UCSD-AML1 (cell line): ENCODE measurements at regions not wholly inside any gene's neighbourhood (a gene's known extent, or its start where the extent isn't known, plus 50 kb on each side); places are given as distances from the start of the nearest gene placed in this dataset.

ENCODE experiments used
- DNase-seq: peaks from one replicate; lab custom pipeline; 2025; ENCODE audit not compliant: unreplicated experiment; lab: John Stamatoyannopoulos, UW

DNA sequence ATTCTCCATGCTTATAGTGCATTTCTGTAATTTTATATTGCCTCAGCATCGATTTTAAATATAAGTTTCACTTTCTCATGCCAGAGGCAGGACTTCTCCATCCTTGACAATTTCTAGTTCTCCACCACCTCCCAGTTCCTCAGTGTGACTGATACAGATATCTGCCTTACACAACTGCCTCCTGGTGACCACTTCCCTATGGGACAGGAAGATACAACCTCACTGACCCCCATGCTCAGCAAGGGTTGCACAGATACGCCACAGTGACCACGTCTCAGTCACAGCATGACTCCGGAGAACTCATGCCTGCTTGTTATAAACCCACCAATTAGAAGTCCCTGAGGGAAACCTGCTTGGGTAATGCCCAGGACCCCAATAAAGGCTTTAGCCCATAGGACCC lies 284.0 kb upstream of the MC4R start:
- DNase-seq = peak; percentile 64

GRCh38 chr18:60662491-60662890 lies 289.9 kb upstream of the MC4R start:
- no peak for DNase-seq

DNA sequence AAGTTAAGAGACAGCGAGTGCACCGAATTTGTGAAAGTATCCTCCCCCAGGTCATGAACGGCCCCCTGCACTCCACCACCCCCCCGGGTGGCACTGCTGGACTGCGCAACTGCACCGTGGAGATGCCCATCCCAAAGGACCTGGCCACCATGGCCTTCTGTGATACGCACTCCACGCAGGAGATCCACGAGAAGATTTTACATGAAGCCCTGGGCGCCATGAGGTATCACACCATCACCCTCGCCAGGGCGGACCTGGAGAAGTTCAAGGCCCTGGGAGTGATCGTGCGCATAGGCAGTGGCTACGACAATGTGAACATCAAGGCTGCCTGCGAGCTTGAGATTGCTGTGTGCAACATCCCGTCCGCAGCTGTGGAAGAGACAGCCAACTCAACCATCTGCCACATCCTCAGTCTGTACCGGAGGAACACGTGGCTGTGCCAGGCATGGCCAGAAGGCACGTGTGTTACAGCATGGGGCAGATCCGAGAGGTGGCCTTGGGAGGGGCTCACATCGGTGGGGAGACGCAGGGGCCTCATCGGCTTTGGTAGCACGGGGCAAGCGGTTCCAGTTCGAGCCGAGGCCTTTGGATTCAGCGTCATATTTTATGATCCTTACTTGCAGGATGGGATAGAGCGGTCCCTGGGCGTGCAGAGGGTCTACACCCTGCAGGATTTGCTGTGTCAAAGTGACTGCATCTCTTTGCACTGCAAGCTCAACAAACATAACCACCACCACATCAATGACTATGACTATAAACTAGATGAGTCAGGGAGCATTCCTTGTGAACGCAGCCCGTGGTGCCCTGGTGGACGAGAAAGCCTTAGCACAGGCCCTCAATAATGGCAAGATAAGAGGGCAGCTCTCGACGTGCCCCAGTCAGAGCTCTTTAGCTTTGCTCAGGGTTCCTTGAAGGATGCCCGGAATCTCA lies 290.8 kb upstream of the MC4R start:
- DNase-seq = no peak

DNA sequence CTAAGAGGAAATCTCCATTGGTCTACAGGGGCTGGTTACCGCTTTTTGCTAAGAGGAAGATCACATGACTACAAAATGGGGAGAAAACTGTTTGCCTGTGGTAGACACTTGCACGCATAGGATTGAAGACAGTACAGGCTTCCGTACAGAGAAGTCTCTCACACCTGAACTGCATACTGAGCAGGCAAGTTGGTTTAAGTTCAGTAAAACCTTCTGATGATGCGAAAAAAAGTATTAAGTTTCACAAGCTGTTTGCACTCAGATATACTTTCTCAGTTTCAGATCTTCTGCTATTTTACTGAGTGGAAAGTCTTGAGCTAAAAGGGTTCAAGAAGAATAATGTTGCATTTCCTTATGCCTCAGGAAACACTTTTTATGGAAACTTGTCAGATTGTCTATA lies 292.2 kb upstream of the MC4R start:
- no peak for DNase-seq

- no peak for DNase-seq
Observed at GRCh38 chr18:60667016-60667415, 294.4 kb upstream of the MC4R start.

- no peak for DNase-seq
Observed at GRCh38 chr18:60668583-60668982, 296.0 kb upstream of the MC4R start.

DNA sequence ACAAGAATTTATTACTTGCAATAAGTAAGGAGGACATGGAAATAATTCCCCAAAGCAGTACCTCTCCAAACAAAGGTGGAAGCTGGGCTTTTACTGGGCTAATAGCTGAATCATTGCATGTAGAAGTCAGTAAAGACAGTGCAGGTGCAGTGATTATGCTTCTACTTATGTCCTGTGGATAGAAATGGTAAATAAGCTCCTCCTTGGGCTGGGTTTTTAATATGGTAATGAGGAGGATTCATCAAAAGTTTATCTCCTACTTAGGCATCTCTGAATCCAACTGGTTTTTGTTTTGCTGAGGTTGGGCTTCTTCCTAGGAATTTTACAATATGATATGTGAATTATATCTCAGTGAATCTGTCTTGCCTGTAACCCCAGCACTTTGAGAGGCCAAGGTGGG lies 297.4 kb upstream of the MC4R start:
- no peak for DNase-seq

DNA sequence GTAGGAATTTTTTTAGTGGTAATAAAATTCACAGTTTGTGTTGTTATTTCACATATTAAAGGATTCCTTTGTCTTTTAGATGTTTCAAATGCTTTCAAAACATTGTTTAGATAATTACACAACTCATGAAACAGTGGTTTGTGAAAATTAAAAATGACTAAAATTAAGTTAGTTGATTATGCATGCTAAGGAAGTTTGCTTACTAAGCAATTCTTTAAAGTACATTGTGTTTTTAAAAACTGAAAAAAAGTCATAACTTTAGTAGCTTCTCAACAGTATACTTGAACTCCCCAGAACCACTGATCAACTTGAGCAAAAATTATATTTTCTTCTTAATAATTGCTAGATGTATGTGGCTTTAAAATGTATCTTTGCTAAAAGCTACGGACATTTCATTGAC lies 298.4 kb upstream of the MC4R start:
- DNase-seq = no peak

- no peak for DNase-seq
Observed at GRCh38 chr18:60675126-60675525, 302.6 kb upstream of the MC4R start.

- no peak for DNase-seq
Observed at GRCh38 chr18:60675801-60676200, 303.2 kb upstream of the MC4R start.

GRCh38 chr18:60676815-60677214 lies 304.2 kb upstream of the MC4R start:
- no peak for DNase-seq

- DNase-seq = no peak
Observed at GRCh38 chr18:60684843-60685513, 312.4 kb upstream of the MC4R start.

DNA sequence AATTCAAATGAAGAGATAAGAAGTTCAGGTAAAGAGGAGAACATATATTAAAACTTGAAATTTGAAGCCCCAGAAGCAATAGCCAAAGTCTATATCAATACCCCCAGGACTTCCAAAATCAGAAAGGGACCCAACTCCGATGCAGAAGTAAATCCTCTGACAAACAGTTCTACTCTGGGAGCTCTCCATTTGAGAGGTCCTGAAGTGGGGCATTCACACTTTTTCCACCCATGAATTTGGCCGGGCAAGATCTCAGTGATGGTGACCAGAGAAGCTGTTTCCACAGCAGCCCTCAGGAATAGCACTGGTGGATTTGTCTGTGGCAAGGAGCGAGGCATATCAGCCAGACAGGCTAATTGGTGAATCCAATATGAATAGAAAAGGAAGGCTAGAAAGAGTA lies 313.6 kb upstream of the MC4R start:
- DNase-seq = no peak

GRCh38 chr18:60691061-60691460 lies 318.5 kb upstream of the MC4R start:
- DNase-seq = no peak

- no peak for DNase-seq
Observed at GRCh38 chr18:60693426-60693825, 320.9 kb upstream of the MC4R start.

DNA sequence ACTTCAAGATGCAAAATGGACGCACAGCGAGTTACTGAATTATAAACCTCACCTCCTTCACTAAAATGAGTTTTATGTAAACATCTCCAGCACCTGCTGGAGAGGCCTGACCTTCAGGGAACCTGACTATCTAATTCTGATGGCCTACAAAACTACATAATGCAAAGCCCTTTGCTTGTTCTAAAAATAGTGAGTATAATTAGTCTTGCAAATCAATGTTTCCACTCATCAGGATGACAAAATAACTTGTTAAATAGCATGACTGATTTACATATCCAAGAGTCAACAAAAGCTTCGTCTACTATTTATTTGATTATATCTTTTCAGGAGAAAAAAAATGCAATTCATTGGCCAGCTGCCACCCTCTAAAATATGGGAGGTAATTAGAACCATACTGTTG lies 326.3 kb upstream of the MC4R start:
- DNase-seq = no peak

DNA sequence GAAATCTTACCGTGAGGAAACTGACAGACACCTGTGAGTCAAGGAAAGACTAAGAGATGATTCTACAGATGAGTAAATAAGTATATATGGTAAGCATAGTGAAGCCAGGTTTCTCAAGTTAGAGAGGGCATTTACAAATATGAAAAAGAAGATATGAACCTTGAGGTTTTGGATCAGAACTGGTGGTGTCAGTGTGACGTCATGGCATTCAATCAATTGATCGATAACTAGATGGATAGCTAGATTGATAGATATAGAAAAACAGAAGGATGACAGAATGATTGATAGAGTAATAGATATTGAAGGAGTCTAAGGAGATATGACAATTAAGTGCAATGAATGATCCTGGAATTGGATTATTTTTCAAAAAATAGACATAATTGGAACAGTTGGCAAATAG lies 350.2 kb upstream of the MC4R start:
- DNase-seq = no peak

DNA sequence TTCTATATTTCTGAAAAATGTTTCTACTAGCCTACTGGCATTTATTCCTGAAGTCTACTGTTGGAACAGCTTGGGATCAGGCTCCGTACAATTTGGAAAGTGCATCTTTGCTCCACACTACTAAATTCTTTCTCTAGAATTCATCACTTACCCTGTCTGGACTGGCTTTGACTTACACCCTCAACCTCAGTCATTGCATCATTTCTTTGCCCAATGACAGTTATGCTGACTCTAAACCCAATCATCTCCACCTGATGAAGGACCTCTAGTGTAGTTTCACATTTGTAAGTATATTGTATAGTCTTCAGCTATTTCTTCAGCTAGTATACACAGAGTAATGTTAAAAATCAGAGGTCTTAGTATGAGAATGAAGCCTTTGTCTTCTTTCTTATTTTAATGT lies 359.6 kb upstream of the MC4R start:
- no peak for DNase-seq

DNA sequence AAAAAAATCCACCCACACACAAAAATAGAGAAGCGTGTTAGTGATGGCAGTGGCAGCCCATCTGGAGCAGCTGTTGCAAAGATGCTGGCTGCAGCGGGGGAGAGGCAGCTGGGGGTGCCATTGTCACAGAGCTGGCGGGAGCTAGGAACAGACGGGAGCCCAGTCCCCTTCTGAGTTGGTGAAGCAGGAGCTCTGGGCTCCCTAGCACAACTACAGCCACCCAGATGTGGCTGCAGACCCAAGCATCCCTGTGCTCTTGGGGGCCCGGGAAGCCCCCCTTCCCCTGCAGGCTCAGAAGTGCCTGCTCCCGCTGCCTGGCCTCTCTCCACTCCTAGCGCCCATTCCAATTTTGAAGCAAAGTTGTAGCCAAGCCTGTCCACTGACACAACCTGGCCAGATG lies 366.6 kb upstream of the MC4R start:
- no peak for DNase-seq

DNA sequence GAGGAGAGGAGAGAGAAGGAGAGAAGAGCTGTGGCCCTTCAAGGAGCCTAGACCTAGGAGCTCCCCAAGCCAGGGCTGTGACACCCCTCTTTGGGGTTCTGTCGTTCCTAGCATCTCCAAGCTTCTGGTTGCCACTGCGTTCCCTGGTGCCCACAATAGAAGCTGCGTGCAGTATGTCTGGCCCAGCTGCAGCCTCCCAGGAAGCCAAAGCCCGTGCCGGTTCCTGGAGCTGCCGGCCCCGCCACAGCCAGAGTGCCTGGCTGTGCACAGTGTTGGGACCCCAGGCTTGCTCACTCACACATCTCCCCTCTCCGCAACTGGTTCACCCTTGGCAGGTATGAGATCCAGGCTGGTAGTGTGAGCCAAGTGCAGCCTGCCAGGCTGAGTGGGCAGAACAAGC lies 367.7 kb upstream of the MC4R start:
- DNase-seq = no peak

GRCh38 chr18:60746491-60746890 lies 373.9 kb upstream of the MC4R start:
- DNase-seq = no peak

- DNase-seq = no peak
Observed at GRCh38 chr18:60746919-60747318, 374.3 kb upstream of the MC4R start.

- no peak for DNase-seq
Observed at GRCh38 chr18:60753753-60754152, 381.2 kb upstream of the MC4R start.
